Kidney (tissue), 13 donors: ENCODE measurements at regions not wholly inside any gene's neighbourhood (a gene's known extent, or its start where the extent isn't known, plus 50 kb on each side); places are given as distances from the start of the nearest gene placed in this dataset.

Source experiments
- DNase-seq, 5 donors: peaks; one replicate each; pipeline ENCODE4 v3.0.0-alpha.2; 2013 to 2020
- FAIRE-seq: peaks from 2 replicates; lab custom pipeline; 2012; peaks lifted over from hg19 to GRCh38; lab: Jason Lieb, UNC
- H3K27ac ChIP-seq, 2 donors: one replicate each; pipeline ENCODE4 v1.7.0; 2013; ENCODE audit warnings: low read depth in 2 of 2, low read length in 2 of 2, inconsistent platforms in 1 of 2
- H3K27me3 ChIP-seq: one replicate; pipeline ENCODE4 v1.7.1; 2013; ENCODE audit warnings: low read length, inconsistent platforms; ENCODE audit not compliant: control insufficient read depth, insufficient read depth
- H3K36me3 ChIP-seq, 3 donors: one replicate each; pipeline versions ENCODE4 v1.7.0 to v1.7.1; 2013; ENCODE audit warnings: low read length in 3 of 3, control low read depth in 1 of 3, inconsistent platforms in 1 of 3; ENCODE audit not compliant: insufficient read depth in 3 of 3, control insufficient read depth in 2 of 3
- H3K4me1 ChIP-seq, 3 donors: one replicate each; pipeline versions ENCODE4 v1.7.0 to v1.7.1; 2013; ENCODE audit warnings: low read length in 3 of 3, inconsistent platforms in 1 of 3, low read depth in 1 of 3; ENCODE audit not compliant: control insufficient read depth in 2 of 3, insufficient read depth in 2 of 3
- H3K4me3 ChIP-seq, 3 donors: one replicate each; pipeline versions ENCODE4 v1.7.0 to v1.8.1; 2013; ENCODE audit warnings: low read length in 3 of 3, control low read depth in 1 of 3, inconsistent platforms in 1 of 3
- H3K9ac ChIP-seq, 3 donors: one replicate each; pipeline versions ENCODE4 v1.7.0 to v1.7.1; 2013; ENCODE audit warnings: low read length in 3 of 3, control low read depth in 1 of 3, inconsistent platforms in 1 of 3
- H3K9me3 ChIP-seq, 3 donors: one replicate each; pipeline versions ENCODE4 v1.7.0 to v1.7.1; 2013; ENCODE audit warnings: low read length in 3 of 3, control low read depth in 1 of 3, inconsistent platforms in 1 of 3; ENCODE audit not compliant: control insufficient read depth in 2 of 3, insufficient read depth in 1 of 3
- CTCF ChIP-seq: IDR thresholded peaks from 3 replicates; pipeline ENCODE4 v1.5.1; 2012; ENCODE audit warnings: mild to moderate bottlenecking, moderate library complexity, borderline replicate concordance; ENCODE audit not compliant: insufficient read depth; ENCODE audit errors: extremely low read depth
- intact Hi-C: fragments of 100-400 bp; cut with DNase I; formaldehyde crosslinking; loops from one replicate; pipeline ENCODE4 v1.11.1; 2022
- donor health status: control.
- donor health status: control.
- donor health status: control.
- donor health status: control.
- donor health status: control.
- donor health status: DM: yes; HTN: yes; CAD: no.
- donor health status: Normal renal cell carcinoma (clear cell type).

- FAIRE-seq (no peak), DNase-seq (no peak)
- no peak for TF ChIP-seq CTCF
- Histone ChIP-seq H3K9ac (no peak overlapping the region), H3K4me3 (no peak overlapping the region), H3K4me1 (no peaks in the 10 kb centered on the region), H3K27me3 (no peaks in the 10 kb centered on the region), H3K9me3 (no peaks in the 10 kb centered on the region), H3K36me3 (no peaks in the 10 kb centered on the region), H3K27ac (no peak overlapping the region)
- intact Hi-C loops, result no loop called here
Measured at GRCh38 chr5:174211277-174211626, 165.7 kb downstream of the NSG2 start.

- intact Hi-C loops, result no loop called here
- no peaks in the 10 kb centered on the region for H3K36me3 ChIP-seq
- H3K4me1 ChIP-seq, result no peaks in the 10 kb centered on the region
- no peak for DNase-seq
- no peak overlapping the region for H3K9ac ChIP-seq
- no peak for TF ChIP-seq CTCF
- no peak overlapping the region for H3K27ac ChIP-seq
- H3K27me3 ChIP-seq, result no peaks in the 10 kb centered on the region
- no peaks in the 10 kb centered on the region for H3K9me3 ChIP-seq
- no peak overlapping the region for H3K4me3 ChIP-seq
- FAIRE-seq, result no peak
Measured at GRCh38 chr5:174217527-174217926, 172.0 kb downstream of the NSG2 start.

- no peak for TF ChIP-seq CTCF
- intact Hi-C loops, result no loop called here
- Histone ChIP-seq H3K27me3 (no peaks in the 10 kb centered on the region), H3K4me1 (no peaks in the 10 kb centered on the region), H3K27ac (no peak overlapping the region), H3K9me3 (no peaks in the 10 kb centered on the region), H3K9ac (no peak overlapping the region), H3K4me3 (no peak overlapping the region), H3K36me3 (no peaks in the 10 kb centered on the region)
- FAIRE-seq, result no peak
- DNase-seq, result no peak
Measured at GRCh38 chr5:174218162-174218561, 172.7 kb downstream of the NSG2 start.

- Histone ChIP-seq H3K27ac (no peak overlapping the region), H3K9ac (no peak overlapping the region), H3K36me3 (no peaks in the 10 kb centered on the region), H3K4me3 (no peak overlapping the region), H3K27me3 (no peaks in the 10 kb centered on the region), H3K9me3 (no peaks in the 10 kb centered on the region), H3K4me1 (no peaks in the 10 kb centered on the region)
- intact Hi-C loops, result no loop called here
- FAIRE-seq, result no peak
- no peak for TF ChIP-seq CTCF
- no peak for DNase-seq
Measured at GRCh38 chr5:174220417-174220816, 174.9 kb downstream of the NSG2 start.
